SK-N-SH treated with all-trans-retinoic acid at 6 μM for 48 hours (cell line): ENCODE measurements at regions not wholly inside any gene's neighbourhood (a gene's known extent, or its start where the extent isn't known, plus 50 kb on each side); places are given as distances from the start of the nearest gene placed in this dataset.

Experiments
- ATAC-seq: fragments of 200-7000 bp; cut with Tn5 transposase; 3 replicates; pipeline ENCODE4 v1.9.1; 2020; ENCODE audit warnings: mild to moderate bottlenecking, moderate library complexity
- ARNTL ChIP-seq: fragments of 450-650 bp; formaldehyde crosslinking; IDR thresholded peaks from 2 replicates; pipeline ENCODE4 v1.5.0; 2020; ENCODE audit warnings: low read depth, mild to moderate bottlenecking, moderate library complexity, borderline replicate concordance
- BACH2 ChIP-seq: fragments of 250-450 bp; sonication (Bioruptor Pico); IDR thresholded peaks from 2 replicates; pipeline ENCODE4 v1.9.0; 2021; ENCODE audit warnings: mild to moderate bottlenecking, borderline replicate concordance
- CSDC2 ChIP-seq: fragments of 250-450 bp; sonication (Bioruptor Pico); IDR thresholded peaks from 2 replicates; pipeline ENCODE4 v1.5.0; 2020; ENCODE audit warnings: mild to moderate bottlenecking, moderate library complexity
- CSRNP3 ChIP-seq: fragments of 250-450 bp; sonication (Bioruptor Pico); IDR thresholded peaks from 2 replicates; pipeline ENCODE4 v1.5.1; 2021; ENCODE audit warnings: mild to moderate bottlenecking, moderate library complexity
- GLIS3 ChIP-seq: fragments of 250-450 bp; sonication (Bioruptor Pico); IDR thresholded peaks from 2 replicates; pipeline ENCODE4 v1.5.0; 2020; ENCODE audit warnings: mild to moderate bottlenecking, moderate library complexity
- ISL1 ChIP-seq: fragments of 250-450 bp; sonication (Bioruptor Pico); IDR thresholded peaks from 2 replicates; pipeline ENCODE4 v2.1.2; 2022; ENCODE audit warnings: mild to moderate bottlenecking, moderate library complexity
- OSR1 ChIP-seq: fragments of 250-450 bp; sonication (Bioruptor Pico); IDR thresholded peaks from 2 replicates; pipeline ENCODE4 v1.8.0; 2022; ENCODE audit warnings: moderate library complexity, mild to moderate bottlenecking, inconsistent platforms
- PATZ1 ChIP-seq: fragments of 250-450 bp; sonication (Bioruptor Pico); IDR thresholded peaks from 2 replicates; pipeline ENCODE4 v1.8.0; 2020; ENCODE audit warnings: mild to moderate bottlenecking, moderate library complexity, borderline replicate concordance
- TCF4 ChIP-seq: fragments of 250-450 bp; sonication (Bioruptor Pico); IDR thresholded peaks from 2 replicates; pipeline ENCODE4 v1.8.0; 2021; ENCODE audit warnings: mild to moderate bottlenecking, moderate library complexity, borderline replicate concordance
- TSHZ2 ChIP-seq: fragments of 250-450 bp; sonication (Bioruptor Pico); IDR thresholded peaks from 2 replicates; pipeline ENCODE4 v1.5.0; 2020; ENCODE audit warnings: mild to moderate bottlenecking, moderate library complexity
- ZC3H10 ChIP-seq: fragments of 250-450 bp; sonication (Bioruptor Pico); IDR thresholded peaks from 2 replicates; pipeline ENCODE4 v1.5.1; 2021; ENCODE audit warnings: mild to moderate bottlenecking, moderate library complexity
- ZFP3 ChIP-seq: fragments of 250-450 bp; sonication (Bioruptor Pico); IDR thresholded peaks from 2 replicates; pipeline ENCODE4 v1.5.0; 2020; ENCODE audit warnings: mild to moderate bottlenecking, moderate library complexity
- ZFP30 ChIP-seq: fragments of 450-650 bp; formaldehyde crosslinking; IDR thresholded peaks from 2 replicates; pipeline ENCODE4 v1.5.0; 2022; ENCODE audit warnings: mild to moderate bottlenecking, moderate library complexity
- ZNF565 ChIP-seq: fragments of 450-650 bp; formaldehyde crosslinking; conservative IDR thresholded peaks from 2 replicates; pipeline ENCODE4 v1.5.0; 2020; ENCODE audit warnings: low read depth, mild to moderate bottlenecking, moderate library complexity
- ZNF70 ChIP-seq: fragments of 450-650 bp; formaldehyde crosslinking; IDR thresholded peaks from 2 replicates; pipeline ENCODE4 v1.5.0; 2020; ENCODE audit warnings: mild to moderate bottlenecking, moderate library complexity
- ZNF8 ChIP-seq: fragments of 450-650 bp; formaldehyde crosslinking; IDR thresholded peaks from 2 replicates; pipeline ENCODE4 v1.5.0; 2020; ENCODE audit warnings: mild to moderate bottlenecking, moderate library complexity
- TF ChIP-seq, protein P1 (sequence below): fragments of 250-450 bp; sonication (Bioruptor Pico); IDR thresholded peaks from 2 replicates; pipeline ENCODE4 v1.8.0; 2021; ENCODE audit warnings: low read depth, mild to moderate bottlenecking, moderate library complexity, borderline replicate concordance

DNA sequence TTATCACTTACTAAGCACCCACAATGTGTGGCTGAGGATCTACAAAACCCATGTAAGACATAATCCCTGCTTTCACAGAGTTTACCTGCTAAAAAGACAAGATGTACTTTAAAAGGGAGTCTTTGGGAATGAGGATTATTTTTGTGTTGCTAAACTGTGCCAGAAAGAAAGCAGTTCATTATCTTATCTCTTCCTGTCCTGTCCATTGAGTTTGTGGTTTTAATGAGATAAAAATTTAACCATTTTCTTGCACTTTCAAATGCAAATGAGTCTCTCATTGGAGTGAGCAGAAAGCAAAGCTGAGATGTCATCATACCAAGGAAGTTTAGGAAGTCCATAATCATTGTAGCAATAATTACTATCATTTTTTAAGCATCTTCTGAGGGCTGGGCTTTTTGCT, 231.2 kb upstream of the ADAMTS9 start:
- no peak for ATAC-seq
- TF ChIP-seq GLIS3 (CRISPR knock-in tag) (no peak), CSRNP3 (CRISPR knock-in tag) (no peak), ZNF565 (CRISPR knock-in tag) (no peak), ZNF8 (no peak), CSDC2 (CRISPR knock-in tag) (no peak), TSHZ2 (no peak), ARNTL (CRISPR knock-in tag) (no peak), ISL1 (CRISPR knock-in tag) (no peak), ZNF70 (CRISPR knock-in tag) (no peak), BACH2 (CRISPR knock-in tag) (no peak), ZFP3 (CRISPR knock-in tag) (no peak), OSR1 (no peak), PATZ1 (CRISPR knock-in tag) (no peak)
- TF ChIP-seq, protein P1, sequence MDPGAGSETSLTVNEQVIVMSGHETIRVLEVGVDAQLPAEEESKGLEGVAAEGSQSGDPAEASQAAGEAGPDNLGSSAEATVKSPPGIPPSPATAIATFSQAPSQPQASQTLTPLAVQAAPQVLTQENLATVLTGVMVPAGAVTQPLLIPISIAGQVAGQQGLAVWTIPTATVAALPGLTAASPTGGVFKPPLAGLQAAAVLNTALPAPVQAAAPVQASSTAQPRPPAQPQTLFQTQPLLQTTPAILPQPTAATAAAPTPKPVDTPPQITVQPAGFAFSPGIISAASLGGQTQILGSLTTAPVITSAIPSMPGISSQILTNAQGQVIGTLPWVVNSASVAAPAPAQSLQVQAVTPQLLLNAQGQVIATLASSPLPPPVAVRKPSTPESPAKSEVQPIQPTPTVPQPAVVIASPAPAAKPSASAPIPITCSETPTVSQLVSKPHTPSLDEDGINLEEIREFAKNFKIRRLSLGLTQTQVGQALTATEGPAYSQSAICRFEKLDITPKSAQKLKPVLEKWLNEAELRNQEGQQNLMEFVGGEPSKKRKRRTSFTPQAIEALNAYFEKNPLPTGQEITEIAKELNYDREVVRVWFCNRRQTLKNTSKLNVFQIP (CRISPR knock-in tag), result no peak

DNA sequence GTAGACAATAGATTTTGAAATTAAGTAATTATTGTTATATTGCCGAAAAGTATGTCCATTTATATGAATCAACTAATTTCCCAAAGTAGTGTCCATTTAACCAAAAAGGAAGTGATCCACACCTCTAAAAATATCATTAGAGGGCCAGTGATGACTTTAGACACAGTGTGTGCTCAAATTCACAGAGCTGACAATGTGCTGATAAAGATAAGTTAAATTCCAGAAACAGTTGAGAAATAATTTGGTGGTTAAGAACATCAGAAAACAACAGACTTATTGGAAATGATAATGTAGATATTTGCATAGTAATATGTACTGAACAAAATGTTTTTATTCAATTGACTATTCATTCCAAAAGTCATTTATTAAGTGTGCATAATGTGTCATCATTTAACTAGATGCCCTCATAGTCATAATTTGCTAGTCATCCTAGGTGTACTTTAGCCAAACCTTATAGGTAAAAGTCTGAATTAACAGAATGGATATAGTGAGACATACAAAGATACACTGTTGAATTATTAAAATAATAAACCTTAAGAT, 230.2 kb upstream of the ADAMTS9 start:
- TF ChIP-seq, protein P1 (CRISPR knock-in tag), result no peak
- TF ChIP-seq ZC3H10 (CRISPR knock-in tag), result no peak
- no peak for ATAC-seq

- ATAC-seq, result no peak
- no peak for TF ChIP-seq ZFP30 (CRISPR knock-in tag)
- no peak for TF ChIP-seq ZNF8
- no peak for TF ChIP-seq ARNTL (CRISPR knock-in tag)
- no peak for TF ChIP-seq TSHZ2
- no peak for TF ChIP-seq TCF4 (CRISPR knock-in tag)
- TF ChIP-seq ZNF565 (CRISPR knock-in tag), result no peak
Observed at GRCh38 chr3:64916937-64917336, 229.1 kb upstream of the ADAMTS9 start.
